ENCODE measurements at regions not wholly inside any gene's neighbourhood (a gene's known extent, or its start where the extent isn't known, plus 50 kb on each side); places are given as distances from the start of the nearest gene placed in this dataset.

- DNase-seq = no peak
These were observed 212.3 kb downstream of the TFAP2C start for GRCh38 chr20:56841346-56841908.

GRCh38 chr20:56842056-56842455 lies 212.9 kb downstream of the TFAP2C start:
- DNase-seq = no peak

GRCh38 chr20:56843386-56843785 lies 214.3 kb downstream of the TFAP2C start:
- no peak for DNase-seq

GRCh38 chr20:56843817-56844216 lies 214.7 kb downstream of the TFAP2C start:
- DNase-seq = no peak

- no peak for DNase-seq
These were observed 216.5 kb downstream of the TFAP2C start for GRCh38 chr20:56845546-56846086.

- DNase-seq = no peak
These were observed 219.5 kb downstream of the TFAP2C start for GRCh38 chr20:56848561-56848960.

GRCh38 chr20:56851552-56851951 lies 222.4 kb downstream of the TFAP2C start:
- no peak for DNase-seq

GRCh38 chr20:56855708-56856107 lies 226.6 kb downstream of the TFAP2C start:
- no peak for DNase-seq

GRCh38 chr20:56857950-56858349 lies 228.8 kb downstream of the TFAP2C start:
- no peak for DNase-seq

- no peak for DNase-seq
These were observed 230.1 kb downstream of the TFAP2C start for GRCh38 chr20:56859039-56859800.

GRCh38 chr20:56859801-56860261 lies 230.7 kb downstream of the TFAP2C start:
- no peak for DNase-seq

- no peak for DNase-seq
These were observed 231.3 kb downstream of the TFAP2C start for GRCh38 chr20:56860413-56860812.

- DNase-seq = no peak
These were observed 232.5 kb downstream of the TFAP2C start for GRCh38 chr20:56861590-56861989.

GRCh38 chr20:56865055-56865454 lies 235.9 kb downstream of the TFAP2C start:
- no peak for DNase-seq

- DNase-seq = no peak
These were observed 238.0 kb downstream of the TFAP2C start for GRCh38 chr20:56867128-56867527.

- DNase-seq = no peak
These were observed 239.6 kb downstream of the TFAP2C start for GRCh38 chr20:56868746-56869145.

- no peak for DNase-seq
These were observed 241.2 kb downstream of the TFAP2C start for GRCh38 chr20:56870271-56870670.

- DNase-seq = no peak
These were observed 242.6 kb downstream of the TFAP2C start for GRCh38 chr20:56871691-56872090.

GRCh38 chr20:56872620-56873458 lies 243.7 kb downstream of the TFAP2C start:
- no peak for DNase-seq

GRCh38 chr20:56873836-56874235 lies 244.7 kb downstream of the TFAP2C start:
- DNase-seq = no peak

GRCh38 chr20:56875052-56875659 lies 246.1 kb downstream of the TFAP2C start:
- no peak for DNase-seq

GRCh38 chr20:56875803-56876202 lies 246.7 kb downstream of the TFAP2C start:
- DNase-seq = no peak

- DNase-seq = no peak
These were observed 256.4 kb downstream of the TFAP2C start for GRCh38 chr20:56885521-56885920.
